SW480 (cell line): ENCODE measurements at regions not wholly inside any gene's neighbourhood (a gene's known extent, or its start where the extent isn't known, plus 50 kb on each side); places are given as distances from the start of the nearest gene placed in this dataset.

Source experiments
- DNase-seq: peaks from one replicate; pipeline ENCODE4 v3.0.0-alpha.2; 2016; ENCODE audit warnings: low spot score

DNA sequence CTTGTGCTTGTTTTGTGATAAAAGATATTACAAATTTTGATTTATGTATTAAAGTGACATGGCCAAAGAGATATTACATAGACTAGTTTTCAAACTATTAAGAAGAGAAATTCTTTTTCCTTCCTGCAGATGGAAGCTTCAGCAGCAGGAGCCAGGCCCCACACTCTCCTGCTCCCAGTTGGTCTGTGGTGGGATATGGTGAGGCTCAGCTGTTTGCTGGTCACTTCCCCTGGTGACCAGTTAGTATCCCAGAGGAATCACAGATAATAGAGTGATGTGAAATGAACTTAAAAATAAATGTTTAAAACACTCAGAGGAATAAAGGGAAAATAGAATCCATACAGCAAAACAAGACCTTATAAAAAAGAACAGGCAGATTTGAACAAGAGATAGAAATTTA is 154.7 kb downstream of the KTN1 start:
- DNase-seq = no peak

- no peak for DNase-seq
Observed at GRCh38 chr14:55739967-55740648, 160.1 kb downstream of the KTN1 start.

DNA sequence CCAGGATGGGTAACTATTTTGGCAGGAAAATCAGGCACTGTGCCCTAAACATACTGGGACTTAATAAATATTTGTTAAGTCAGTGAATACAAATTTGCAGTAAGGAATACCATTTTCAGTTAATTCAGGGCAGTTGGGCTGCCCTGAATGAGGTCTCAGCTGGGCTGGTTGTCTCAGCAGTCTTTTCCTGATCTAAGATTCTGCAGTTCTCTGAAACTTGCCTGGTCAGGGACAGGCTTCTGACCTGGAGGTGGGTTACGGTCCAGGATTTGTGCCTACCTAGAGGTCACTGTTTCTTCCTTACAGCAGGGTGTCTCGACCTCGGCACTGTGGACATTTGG is 160.6 kb downstream of the KTN1 start:
- DNase-seq = no peak

DNA sequence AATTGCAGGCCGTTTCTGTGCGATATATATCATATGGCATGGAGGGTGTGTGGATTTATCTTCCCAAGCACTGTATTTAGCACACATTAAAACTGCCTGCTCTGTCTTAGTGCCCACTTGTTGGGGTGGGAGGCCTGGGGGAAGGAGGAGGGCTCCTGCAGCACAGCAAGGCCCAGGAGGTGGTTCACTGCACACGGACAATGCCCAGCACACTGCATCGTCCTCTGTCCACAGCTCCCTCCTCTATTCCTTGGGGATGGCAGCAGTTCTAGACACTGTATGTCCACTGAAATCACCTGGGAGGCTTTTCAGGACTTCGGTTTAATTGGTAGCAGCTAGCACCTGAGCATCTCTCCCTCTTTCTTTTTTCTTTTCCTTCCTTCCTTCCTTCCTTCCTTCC is 161.2 kb downstream of the KTN1 start:
- no peak for DNase-seq

DNA sequence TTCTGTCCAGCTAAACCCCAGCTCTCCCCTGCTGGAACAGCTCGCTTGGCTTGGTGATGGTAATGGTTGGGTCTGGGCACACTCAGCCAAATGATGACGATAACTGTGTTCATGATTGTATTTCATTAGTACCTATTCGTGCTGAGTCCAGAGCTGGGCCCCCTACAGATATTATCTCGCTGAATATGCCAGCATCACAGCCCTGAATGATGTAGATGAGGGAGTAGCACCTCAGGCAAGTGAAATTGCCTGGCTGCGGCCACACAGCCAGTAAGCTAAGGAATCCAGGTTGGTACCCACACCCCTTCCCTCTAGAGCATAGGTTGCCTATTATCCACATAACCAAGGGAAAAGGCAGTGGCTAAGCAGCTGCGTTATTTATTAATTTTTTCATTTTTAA is 163.5 kb downstream of the KTN1 start:
- DNase-seq = no peak

- no peak for DNase-seq
Observed at GRCh38 chr14:55744321-55744720, 164.3 kb downstream of the KTN1 start.

GRCh38 chr14:55745906-55746305 is 165.9 kb downstream of the KTN1 start:
- DNase-seq = no peak

DNA sequence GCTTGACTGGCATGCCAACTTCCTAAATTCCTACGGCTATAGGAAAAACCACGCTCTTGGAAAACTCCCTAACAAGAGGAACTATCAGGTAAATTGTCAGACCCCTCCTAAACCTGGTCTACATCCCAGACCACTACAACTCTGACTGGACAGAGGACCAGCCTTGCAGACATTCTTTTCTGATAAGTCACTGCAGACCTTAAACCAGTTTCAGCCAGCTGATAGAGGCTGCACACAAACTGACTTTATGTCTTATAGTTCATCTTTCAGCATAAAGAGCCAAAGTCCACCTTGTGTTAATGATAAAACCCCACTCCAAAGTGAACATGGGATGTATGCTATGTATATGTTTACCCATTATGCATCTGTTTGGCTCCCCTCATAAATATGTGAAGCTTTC is 166.6 kb downstream of the KTN1 start:
- DNase-seq = no peak

DNA sequence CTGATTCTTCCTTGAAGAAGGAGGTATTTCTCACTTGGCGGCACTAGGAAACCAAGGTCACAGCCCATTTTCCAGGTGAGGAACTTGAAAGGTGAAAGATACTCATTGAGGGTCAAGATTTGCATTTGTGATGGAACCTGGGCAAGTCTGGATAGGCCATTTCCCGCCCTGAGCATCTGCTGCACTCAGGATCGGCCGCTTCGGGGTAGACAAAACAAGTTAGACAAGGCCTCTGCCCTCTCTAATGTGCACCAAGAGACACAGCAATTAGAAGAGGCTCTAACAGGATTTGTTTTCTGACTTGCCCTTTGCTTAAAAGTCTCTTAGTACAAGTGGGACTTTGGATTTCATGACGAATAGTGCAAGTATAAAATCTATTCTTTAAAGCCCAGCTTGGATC is 167.2 kb downstream of the KTN1 start:
- DNase-seq = no peak

DNA sequence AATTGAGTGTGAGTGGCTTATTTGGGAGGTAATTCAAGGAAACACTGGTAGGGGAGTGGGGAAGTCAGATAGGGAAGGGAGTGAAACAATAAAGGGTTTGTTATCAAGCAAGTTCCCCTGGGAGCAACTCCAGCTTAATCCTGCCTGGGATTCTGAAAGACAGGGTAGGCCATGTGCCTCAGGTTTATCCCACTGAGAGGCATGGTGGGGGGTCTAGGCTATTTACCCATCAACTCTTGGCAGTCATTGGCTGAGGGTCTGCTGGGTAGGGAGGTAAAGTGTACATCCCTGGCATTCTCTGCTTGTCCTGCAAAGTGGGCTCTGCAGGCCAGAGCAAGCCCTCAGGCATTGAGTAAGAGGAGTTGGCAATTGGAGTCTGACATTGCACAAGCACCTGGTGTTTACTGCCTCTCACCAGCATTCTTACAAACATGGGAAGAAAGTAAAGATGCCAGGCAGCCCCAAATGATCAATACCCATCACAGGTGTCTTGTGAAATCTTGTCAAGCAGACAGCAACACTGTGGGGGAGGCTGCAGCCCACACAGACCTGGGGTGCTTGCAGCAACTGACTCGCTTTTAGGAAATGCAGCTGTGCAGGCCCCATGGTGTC is 169.3 kb downstream of the KTN1 start:
- DNase-seq = no peak

DNA sequence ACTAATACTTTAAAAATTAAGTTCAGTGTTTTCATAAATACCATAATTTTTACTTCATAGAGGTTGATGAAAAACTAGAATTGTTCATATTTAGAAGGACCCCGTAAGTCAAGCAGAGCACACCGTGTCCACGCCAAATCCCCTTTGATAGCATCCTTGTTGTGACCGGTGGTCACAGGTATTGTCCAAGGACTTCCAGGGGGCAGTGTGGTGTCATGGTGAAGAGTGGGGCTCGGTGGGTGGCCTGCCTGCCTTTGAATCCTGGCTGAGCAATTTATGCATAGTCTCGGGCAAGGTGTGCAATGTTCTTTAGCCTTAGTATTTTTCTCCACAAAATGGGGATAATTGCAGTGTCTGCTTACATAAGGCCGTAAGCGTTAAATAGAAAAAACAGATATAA is 169.9 kb downstream of the KTN1 start:
- no peak for DNase-seq

DNA sequence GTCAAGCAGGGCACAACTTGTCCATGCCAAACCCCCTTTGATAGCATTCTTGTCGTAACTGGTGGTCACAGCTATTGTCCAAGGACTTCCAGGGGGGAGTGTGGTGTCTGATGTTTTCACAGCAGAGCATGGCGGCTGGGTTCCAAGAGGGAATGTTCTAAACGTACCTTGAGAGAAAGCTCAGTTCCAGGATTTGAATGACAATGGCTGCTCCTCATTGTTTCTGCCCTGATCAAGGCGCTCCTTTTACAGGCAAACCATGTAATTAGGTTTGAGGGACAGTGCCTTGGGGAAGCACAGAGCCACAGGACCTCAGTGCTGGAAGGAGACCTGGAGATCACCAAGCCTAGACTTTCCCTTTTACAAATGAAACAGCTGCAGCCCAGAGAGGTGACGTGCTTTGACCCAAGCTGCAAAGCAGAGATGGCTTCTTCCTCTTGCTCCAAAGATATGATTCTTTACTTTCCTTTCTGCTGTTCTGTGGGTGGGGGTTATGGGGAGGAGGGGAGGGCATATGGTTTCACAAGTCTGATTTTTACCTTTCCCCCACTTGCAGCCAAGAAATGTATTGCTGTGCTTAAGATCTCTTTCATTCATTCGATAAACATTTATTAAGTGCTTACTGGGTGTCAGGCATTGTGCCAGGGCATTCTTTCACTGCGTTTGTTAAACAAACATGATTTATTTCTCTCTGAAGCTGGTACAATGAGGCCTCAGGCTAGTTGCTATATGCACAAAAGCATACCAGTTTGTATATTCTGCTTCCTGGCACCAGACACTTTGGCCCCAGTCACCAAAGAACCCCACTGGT is 172.8 kb downstream of the KTN1 start:
- DNase-seq = no peak

DNA sequence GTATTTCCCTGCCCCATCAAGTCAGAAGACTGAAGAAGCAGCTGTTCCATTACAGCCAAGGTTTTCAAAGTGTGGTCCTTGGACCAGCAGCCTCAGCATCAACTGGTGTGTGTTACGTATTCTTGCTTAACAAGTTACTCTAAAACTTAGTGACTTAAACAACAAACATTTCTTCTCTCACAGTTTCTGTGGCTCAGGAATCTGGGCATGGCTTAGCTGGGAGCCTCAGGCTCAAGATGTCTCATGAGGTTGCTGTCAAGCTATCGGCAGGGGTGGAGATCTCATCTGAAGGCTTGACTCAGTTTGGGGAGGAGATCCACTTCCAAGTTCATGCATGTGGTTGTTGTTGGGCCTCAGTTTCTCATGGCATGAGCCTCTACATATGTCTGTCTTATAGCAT is 174.5 kb downstream of the KTN1 start:
- DNase-seq = no peak

GRCh38 chr14:55754871-55755270 is 174.9 kb downstream of the KTN1 start:
- DNase-seq = no peak

- no peak for DNase-seq
Observed at GRCh38 chr14:55756078-55756477, 176.1 kb downstream of the KTN1 start.

DNA sequence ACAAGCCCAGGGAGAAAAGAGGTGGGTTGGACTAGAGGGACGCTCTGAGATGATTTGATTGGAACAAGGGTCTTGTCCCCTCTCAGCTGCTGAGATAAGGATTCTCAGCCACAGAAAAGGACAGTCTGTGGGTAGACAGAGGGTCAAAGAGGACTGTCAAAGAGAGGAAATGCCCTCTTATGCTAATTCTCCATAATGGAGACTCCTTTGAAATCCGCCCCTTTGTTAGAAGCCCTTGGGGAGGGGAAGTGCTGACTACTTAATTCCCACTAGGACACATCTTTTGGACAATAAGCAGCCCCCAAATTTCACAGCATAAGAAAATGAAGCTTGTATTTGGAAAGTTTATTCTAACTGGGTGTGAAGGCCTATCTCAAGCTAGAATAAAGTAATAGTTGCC is 176.6 kb downstream of the KTN1 start:
- no peak for DNase-seq

DNA sequence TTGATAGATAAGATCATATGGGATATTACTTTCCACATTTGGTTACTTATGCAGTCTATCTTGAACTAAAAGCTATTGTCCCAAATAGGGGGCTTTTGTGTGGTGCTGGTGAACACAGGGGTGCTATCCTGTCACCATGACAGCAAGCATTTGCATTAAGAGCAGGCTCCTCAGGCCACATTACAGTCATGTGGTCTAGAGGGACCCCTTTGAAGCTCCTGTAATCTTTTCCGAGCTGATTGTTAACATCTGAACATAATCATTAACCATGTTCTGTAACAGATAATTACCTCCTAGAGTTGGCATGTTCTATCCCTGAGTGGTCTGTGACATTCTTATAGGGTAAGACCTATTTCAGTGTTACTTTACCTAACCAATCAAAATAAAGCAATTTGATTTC is 178.8 kb downstream of the KTN1 start:
- DNase-seq = no peak

GRCh38 chr14:55760789-55761566 is 181.0 kb downstream of the KTN1 start:
- no peak for DNase-seq

- DNase-seq = no peak
Observed at GRCh38 chr14:55761651-55762050, 181.6 kb downstream of the KTN1 start.

DNA sequence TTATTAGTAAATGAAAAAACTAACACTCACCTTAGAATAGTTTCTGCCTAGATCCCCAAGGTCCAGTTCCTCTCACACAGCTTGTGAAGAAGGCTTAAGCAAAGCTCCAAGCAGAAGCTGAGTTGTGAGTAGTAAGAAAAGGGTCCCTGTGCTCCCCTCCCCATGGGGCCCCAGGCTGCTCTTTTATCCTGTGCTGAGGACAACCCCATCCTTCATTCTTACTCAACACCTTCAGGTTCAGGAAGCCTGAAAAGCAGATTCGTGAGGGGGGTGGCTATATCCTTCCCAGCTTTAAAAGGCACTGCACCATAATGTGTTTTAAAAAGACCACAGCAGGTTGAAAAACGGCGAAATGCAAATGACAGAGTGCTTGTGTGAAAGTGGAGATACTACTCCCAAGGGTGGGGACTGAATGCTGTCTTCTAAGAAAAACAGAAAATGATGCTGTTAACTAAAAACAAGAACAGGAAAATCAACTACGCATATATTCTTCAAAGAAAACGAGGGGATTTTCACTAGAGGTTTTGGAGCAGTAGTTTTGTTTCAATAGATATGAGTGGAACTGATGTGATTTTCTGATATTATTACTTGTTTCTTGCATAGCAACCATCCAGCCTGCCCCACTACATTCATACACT is 182.7 kb downstream of the KTN1 start:
- DNase-seq = no peak

- DNase-seq = no peak
Observed at GRCh38 chr14:55764784-55765183, 184.8 kb downstream of the KTN1 start.

GRCh38 chr14:55766071-55766470 is 186.1 kb downstream of the KTN1 start:
- DNase-seq = no peak
